ENCODE measurements at regions not wholly inside any gene's neighbourhood (a gene's known extent, or its start where the extent isn't known, plus 50 kb on each side); places are given as distances from the start of the nearest gene placed in this dataset.

DNA sequence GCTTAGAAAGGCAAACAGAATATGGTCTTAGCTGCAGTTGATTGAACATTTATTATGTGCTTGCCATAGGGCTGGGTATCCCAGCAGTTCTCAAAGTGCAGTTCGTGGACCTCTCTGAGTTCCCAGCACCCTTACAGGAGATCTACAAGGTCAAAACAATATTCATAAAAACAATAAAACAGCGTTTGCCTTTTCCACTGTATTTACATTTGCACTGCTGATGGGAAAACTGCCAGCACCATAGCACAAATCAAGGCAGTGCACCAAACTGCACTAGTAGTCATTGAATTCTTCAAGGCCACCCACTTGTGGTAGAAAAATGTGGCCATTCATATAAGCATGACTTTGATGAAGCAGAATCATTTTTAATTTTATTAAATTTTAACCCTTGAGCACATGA lies 128.1 kb downstream of the CCDC34 start:
- TF ChIP-seq, protein P1, sequence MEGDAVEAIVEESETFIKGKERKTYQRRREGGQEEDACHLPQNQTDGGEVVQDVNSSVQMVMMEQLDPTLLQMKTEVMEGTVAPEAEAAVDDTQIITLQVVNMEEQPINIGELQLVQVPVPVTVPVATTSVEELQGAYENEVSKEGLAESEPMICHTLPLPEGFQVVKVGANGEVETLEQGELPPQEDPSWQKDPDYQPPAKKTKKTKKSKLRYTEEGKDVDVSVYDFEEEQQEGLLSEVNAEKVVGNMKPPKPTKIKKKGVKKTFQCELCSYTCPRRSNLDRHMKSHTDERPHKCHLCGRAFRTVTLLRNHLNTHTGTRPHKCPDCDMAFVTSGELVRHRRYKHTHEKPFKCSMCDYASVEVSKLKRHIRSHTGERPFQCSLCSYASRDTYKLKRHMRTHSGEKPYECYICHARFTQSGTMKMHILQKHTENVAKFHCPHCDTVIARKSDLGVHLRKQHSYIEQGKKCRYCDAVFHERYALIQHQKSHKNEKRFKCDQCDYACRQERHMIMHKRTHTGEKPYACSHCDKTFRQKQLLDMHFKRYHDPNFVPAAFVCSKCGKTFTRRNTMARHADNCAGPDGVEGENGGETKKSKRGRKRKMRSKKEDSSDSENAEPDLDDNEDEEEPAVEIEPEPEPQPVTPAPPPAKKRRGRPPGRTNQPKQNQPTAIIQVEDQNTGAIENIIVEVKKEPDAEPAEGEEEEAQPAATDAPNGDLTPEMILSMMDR (IDR thresholded peaks at IDR 0.05; ENCODE audit: control insufficient read depth, extremely low read depth, insufficient read depth): no peak
- no peak overlapping the region for H3K4me3 ChIP-seq (ENCODE audit: low read depth, low read length)
- DNase-seq (ENCODE audit: low read depth): no peak

DNA sequence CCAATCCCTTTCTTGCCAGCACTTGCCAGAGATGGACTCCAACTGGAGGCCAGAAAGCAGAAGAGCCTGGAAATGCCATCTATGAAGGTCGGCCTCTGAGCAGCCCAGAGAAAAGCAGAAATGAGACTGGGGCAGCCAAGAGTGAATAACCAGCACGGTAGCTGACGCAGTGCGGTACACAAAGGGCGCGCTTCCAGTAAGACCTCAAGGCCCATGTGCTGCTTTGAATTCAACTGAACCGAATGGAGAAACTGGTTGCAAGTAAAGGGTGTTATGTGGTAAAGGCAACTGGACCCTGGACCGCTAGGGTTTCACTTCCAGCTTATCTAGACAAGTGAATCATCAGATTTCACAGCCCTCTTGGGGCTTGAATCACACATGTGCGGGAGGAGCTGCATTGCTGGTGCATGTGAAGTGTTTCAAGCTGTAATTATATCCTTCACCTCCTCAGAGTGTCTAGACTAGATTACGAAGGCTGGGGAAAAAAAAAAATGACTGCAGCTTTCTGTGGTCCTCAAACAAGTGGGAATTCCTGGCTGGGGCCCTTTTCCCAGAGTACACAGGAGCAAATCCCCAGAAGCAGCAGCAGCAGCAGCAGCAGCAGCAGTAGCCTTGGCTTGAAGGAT lies 128.9 kb downstream of the CCDC34 start:
- no peak overlapping the region for H3K4me3 ChIP-seq (ENCODE audit: low read depth, low read length)
- DNase-seq (ENCODE audit: low read depth): no peak
- TF ChIP-seq, protein P1 (IDR thresholded peaks at IDR 0.05; ENCODE audit: control insufficient read depth, extremely low read depth, insufficient read depth): no peak

DNA sequence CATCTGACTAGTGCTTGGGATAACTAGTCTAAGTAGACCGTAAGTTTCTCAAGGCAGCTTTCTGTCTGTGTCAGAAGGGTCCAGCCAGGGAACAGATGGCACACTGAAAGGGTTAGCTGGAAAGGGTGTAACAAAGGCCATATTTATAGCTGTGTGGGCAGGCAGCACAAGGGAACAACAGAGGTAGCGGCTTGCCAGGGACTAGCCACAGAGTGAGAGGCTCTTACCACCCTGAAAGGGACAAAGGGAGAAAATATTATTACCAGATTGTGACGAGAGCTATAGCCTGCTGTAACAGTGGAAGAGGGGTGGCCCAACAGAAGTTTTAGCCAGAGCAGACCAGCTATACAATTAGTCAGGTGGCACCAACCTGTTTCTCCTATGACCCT lies 129.4 kb downstream of the CCDC34 start:
- TF ChIP-seq, protein P1 (IDR thresholded peaks at IDR 0.05; ENCODE audit: control insufficient read depth, extremely low read depth, insufficient read depth): no peak
- H3K4me3 ChIP-seq (ENCODE audit: low read depth, low read length): no peak overlapping the region
- DNase-seq (ENCODE audit: low read depth): no peak

DNA sequence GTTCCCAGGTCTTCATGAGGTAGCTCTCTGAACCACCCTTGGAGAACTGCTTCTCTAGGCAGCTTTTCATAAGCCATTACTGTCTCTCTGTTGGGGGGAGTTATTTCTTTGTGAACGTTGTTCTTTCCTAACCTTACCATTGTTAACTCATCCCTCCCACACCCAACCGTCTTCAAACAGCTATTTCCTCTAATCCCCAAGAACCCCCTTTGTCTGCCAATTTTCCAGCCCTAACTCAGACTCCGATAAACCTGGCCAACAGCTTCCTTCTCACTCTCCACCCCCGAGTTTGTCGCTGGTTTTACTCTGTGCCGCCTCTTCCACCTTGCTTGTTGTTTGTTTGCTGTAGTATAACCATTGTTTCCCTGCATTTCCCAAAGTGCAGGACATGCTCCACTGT lies 131.5 kb downstream of the CCDC34 start:
- no peak for DNase-seq (ENCODE audit: low read depth)
- TF ChIP-seq, protein P1 (IDR thresholded peaks at IDR 0.05; ENCODE audit: control insufficient read depth, extremely low read depth, insufficient read depth): no peak

DNA sequence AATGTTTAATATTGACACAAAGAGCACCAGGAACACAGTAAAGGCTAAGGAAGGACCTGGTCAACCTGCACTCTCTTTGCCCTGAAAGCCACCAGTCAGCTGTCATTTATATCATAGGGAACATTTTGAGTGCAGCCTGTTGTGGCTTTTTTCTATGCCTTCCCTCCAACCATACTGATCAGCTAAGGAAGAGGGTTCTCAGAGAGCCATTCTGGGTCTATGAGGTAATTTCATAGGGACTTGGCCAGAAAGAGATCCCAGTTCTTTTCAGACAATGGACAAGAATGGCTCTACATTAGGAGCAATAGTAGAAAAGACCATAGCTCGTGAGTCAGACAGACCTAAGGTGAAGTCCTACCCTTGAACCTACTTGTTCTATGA lies 132.8 kb downstream of the CCDC34 start:
- TF ChIP-seq, protein P1 (IDR thresholded peaks at IDR 0.05; ENCODE audit: control insufficient read depth, extremely low read depth, insufficient read depth): no peak
- DNase-seq (ENCODE audit: low read depth): no peak
- no peak overlapping the region for H3K4me3 ChIP-seq (ENCODE audit: low read depth, low read length)

More for the DNA sequence above, 131.5 kb downstream of the CCDC34 start:
- H3K4me3 ChIP-seq (ENCODE audit: low read depth, low read length): no peak overlapping the region

DNA sequence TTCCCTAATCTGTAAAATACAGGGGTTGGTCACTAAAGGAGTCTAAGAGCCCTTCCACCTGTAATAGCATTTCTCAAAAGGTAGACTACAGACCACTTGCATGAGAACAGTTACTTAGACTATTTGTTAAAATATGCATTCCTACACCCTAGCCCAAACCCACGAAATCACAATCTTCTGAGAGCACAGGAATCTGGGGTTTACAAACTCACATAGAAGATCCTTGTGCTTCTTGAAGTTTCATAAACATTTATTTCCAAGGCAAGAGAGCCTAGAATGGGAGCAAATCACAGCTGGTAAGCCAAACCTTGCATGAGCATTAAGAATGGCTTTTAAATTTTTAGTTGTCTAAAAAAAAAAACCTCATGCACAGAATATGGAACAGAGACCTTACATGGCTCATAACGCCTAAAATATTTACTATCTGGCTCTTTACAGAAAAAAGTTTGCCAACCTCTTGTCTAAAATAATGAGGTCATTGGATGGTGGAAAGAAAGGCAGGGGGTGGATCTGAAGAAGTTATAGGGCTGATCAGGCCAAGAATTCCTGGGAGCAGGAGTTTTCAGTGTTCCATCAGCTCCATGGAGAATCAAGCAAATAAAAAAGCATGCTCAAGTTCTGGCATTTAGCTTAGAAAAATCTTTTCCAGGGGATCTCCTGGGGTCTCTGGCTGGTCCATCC lies 133.4 kb downstream of the CCDC34 start:
- H3K4me3 ChIP-seq (ENCODE audit: low read depth, low read length): no peak overlapping the region
- TF ChIP-seq, protein P1 (IDR thresholded peaks at IDR 0.05; ENCODE audit: control insufficient read depth, extremely low read depth, insufficient read depth): no peak
- no peak for DNase-seq (ENCODE audit: low read depth)

DNA sequence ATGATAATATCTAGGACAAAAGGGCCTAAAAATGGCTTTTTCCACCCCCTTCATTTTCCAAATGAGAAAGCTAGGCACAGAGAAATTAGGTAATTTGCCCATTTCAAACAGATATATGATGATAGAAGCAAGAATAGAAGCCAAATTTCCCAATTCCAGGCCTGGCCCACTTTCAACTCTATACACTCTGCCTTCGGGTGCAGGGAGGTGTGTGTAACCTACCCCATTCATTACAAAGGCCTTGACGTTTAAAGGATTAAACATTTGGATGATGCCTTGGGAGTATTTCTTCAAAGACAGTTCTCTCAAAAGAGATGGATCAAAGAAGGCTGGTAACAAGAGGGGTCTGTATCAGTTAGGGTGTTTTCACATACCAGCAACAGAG lies 134.1 kb downstream of the CCDC34 start:
- H3K4me3 ChIP-seq (ENCODE audit: low read depth, low read length): no peak overlapping the region
- DNase-seq (ENCODE audit: low read depth): no peak
- TF ChIP-seq, protein P1 (IDR thresholded peaks at IDR 0.05; ENCODE audit: control insufficient read depth, extremely low read depth, insufficient read depth): no peak
